Vagina (tissue), 2 donors: ENCODE measurements at regions not wholly inside any gene's neighbourhood (a gene's known extent, or its start where the extent isn't known, plus 50 kb on each side); places are given as distances from the start of the nearest gene placed in this dataset.

ENCODE experiments used
- CTCF ChIP-seq, 3 experiments: fragments of 450-650 bp in 2 of 3; fragments of 200-600 bp in 1 of 3; sonication (generic) in 1 of 3; IDR thresholded peaks; one replicate each; pipeline ENCODE4 v1.5.1; 2017 to 2019; ENCODE audit warnings: antibody characterized with exemption in 3 of 3, mild to moderate bottlenecking in 2 of 3, moderate library complexity in 2 of 3
- POLR2AphosphoS5 ChIP-seq, 2 donors: sonication (generic); formaldehyde crosslinking; IDR thresholded peaks; one replicate each; pipeline ENCODE4 v1.9.0; 2017; ENCODE audit warnings: antibody characterized with exemption in 2 of 2, mild to moderate bottlenecking in 2 of 2, low read depth in 1 of 2; ENCODE audit not compliant: insufficient read depth in 1 of 2

GRCh38 chr5:165574100-165574499, 2068.7 kb downstream of the MAT2B start:
- no peak for TF ChIP-seq CTCF (IDR thresholded peaks at IDR 0.05)
- no peak for TF ChIP-seq POLR2AphosphoS5 (IDR thresholded peaks at IDR 0.05; ENCODE audit: insufficient read depth in 1 of 2, low read depth in 1 of 2)
